Upper lobe of left lung (tissue), 6 donors: ENCODE measurements at regions not wholly inside any gene's neighbourhood (a gene's known extent, or its start where the extent isn't known, plus 50 kb on each side); places are given as distances from the start of the nearest gene placed in this dataset.
A peak's percentile ranks its signal among the peaks of the same experiment; 100 is the strongest.

Experiments used
- ATAC-seq, 2 donors: fragments of 200-7000 bp; cut with Tn5 transposase; one replicate each; pipeline ENCODE4 v1.9.1; 2022; ENCODE audit warnings: mild to moderate bottlenecking in 2 of 2, moderate library complexity in 2 of 2; ENCODE audit not compliant: low FRiP score in 2 of 2
- DNase-seq, 2 donors: peaks; one replicate each; pipeline ENCODE4 v3.0.0-alpha.2; 2019 to 2020
- H3K27ac ChIP-seq, 4 donors: fragments of 200-600 bp; sonication (generic); one replicate each; pipeline ENCODE4 v1.5.1; 2016 to 2019
- H3K27me3 ChIP-seq, 4 donors: fragments of 200-600 bp; sonication (generic); one replicate each; pipeline ENCODE4 v1.5.1; 2017 to 2019
- H3K36me3 ChIP-seq, 4 donors: fragments of 200-600 bp; sonication (generic); one replicate each; pipeline ENCODE4 v1.5.1; 2016 to 2019
- H3K4me1 ChIP-seq, 4 donors: fragments of 200-600 bp; sonication (generic); one replicate each; pipeline ENCODE4 v1.5.1; 2018 to 2019
- H3K4me3 ChIP-seq, 4 donors: fragments of 200-600 bp; sonication (generic); one replicate each; pipeline ENCODE4 v1.5.1; 2017 to 2019; ENCODE audit warnings: mild to moderate bottlenecking in 2 of 4, moderate library complexity in 1 of 4
- H3K9me3 ChIP-seq, 4 donors: fragments of 200-600 bp; sonication (generic); one replicate each; pipeline ENCODE4 v1.5.1; 2018 to 2019
- EP300 ChIP-seq, 4 donors: sonication (generic); formaldehyde crosslinking; IDR thresholded peaks; one replicate each; pipeline ENCODE4 v1.5.1; 2017; ENCODE audit warnings: antibody characterized with exemption in 4 of 4, control low read depth in 2 of 4
- POLR2A ChIP-seq, 4 donors: fragments of 450-650 bp; IDR thresholded peaks; one replicate each; pipeline ENCODE4 v1.5.1; 2016 to 2017; ENCODE audit warnings: antibody characterized with exemption in 4 of 4, mild to moderate bottlenecking in 2 of 4
- POLR2AphosphoS5 ChIP-seq, 2 donors: sonication (generic); formaldehyde crosslinking; IDR thresholded peaks; one replicate each; pipeline ENCODE4 v1.5.1; 2017; ENCODE audit warnings: antibody characterized with exemption in 2 of 2
- WGBS, 2 donors: methylation state at CpG; one replicate each; pipeline ENCODE4 v1.1.5; 2017 to 2018; 5-methylcytosine and 5-hydroxymethylcytosine counted together
- TF ChIP-seq, protein P1 (sequence below), 6 experiments: fragments of 450-650 bp in 4 of 6; fragments of 200-600 bp in 2 of 6; sonication (generic) in 2 of 6; IDR thresholded peaks; one replicate each; pipeline ENCODE4 v1.5.1; 2016 to 2019; ENCODE audit warnings: antibody characterized with exemption in 6 of 6
- donor health status: DM: no; HTN: no; CAD: no; lungs with moderate emphysema.
- donor health status: DM: no; HTN: yes; CAD: no; lungs with severe emphysema.

DNA sequence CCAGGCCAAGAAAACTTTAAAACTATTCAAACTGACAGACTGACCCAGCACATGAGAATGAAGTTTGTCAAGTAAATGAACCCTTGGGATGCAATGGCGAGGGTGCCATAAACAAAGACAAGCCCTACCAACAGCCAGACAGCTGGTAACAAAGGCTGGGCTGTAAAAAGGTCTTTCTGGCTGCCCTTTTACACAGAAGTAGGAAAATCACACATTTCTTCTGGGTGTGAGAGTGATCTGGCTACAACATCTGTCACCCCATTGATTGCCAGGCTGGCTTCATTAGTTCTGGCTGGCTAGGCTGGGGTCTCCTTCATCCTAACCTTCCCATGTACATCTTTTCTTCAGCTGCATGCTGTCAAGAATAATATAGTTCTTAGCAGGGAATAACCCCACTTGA is 83.6 kb upstream of the FOXD3 start:
- Histone ChIP-seq H3K27me3 (no peaks in the 10 kb centered on the region), H3K9me3 (peaks cover 0 to 5% (median 0%) of the 10 kb centered on the region in 4 donors), H3K36me3 (no peaks in the 10 kb centered on the region), H3K27ac (no peak overlapping the region), H3K4me3 (no peak overlapping the region), H3K4me1 (no peaks in the 10 kb centered on the region)
- no peak for ATAC-seq
- 58 to 82% methylated on average over 1 of the region's 1 CpG for WGBS, 2 donors
- TF ChIP-seq EP300 (IDR thresholded peaks at IDR 0.05) (no peak), POLR2AphosphoS5 (IDR thresholded peaks at IDR 0.05) (no peak), POLR2A (IDR thresholded peaks at IDR 0.05) (no peak)
- TF ChIP-seq, protein P1, sequence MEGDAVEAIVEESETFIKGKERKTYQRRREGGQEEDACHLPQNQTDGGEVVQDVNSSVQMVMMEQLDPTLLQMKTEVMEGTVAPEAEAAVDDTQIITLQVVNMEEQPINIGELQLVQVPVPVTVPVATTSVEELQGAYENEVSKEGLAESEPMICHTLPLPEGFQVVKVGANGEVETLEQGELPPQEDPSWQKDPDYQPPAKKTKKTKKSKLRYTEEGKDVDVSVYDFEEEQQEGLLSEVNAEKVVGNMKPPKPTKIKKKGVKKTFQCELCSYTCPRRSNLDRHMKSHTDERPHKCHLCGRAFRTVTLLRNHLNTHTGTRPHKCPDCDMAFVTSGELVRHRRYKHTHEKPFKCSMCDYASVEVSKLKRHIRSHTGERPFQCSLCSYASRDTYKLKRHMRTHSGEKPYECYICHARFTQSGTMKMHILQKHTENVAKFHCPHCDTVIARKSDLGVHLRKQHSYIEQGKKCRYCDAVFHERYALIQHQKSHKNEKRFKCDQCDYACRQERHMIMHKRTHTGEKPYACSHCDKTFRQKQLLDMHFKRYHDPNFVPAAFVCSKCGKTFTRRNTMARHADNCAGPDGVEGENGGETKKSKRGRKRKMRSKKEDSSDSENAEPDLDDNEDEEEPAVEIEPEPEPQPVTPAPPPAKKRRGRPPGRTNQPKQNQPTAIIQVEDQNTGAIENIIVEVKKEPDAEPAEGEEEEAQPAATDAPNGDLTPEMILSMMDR (IDR thresholded peaks at IDR 0.05): no peak
- DNase-seq: no peak

DNA sequence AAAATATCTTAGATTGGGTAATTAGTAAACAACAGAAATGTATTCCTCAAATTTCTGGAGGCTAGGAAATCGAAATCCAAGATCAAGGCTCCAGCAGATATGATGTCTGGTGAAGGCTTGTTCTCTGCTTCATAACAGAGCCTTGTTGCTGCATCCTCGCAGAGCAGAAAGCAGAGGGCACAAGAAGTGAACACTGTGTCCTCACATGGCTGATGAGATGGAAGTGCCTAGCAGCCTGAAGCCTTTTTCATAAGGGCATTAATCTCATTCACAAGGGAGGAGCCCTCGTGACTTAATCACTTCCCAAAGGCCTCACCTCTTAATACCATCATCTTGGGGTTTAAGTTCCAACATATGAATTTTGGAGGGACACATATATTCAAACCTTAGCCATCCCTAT is 77.2 kb upstream of the FOXD3 start:
- ATAC-seq: no peak
- H3K4me3 ChIP-seq: no peak overlapping the region
- TF ChIP-seq, protein P1 (IDR thresholded peaks at IDR 0.05): no peak
- TF ChIP-seq EP300 (IDR thresholded peaks at IDR 0.05) (no peak), POLR2AphosphoS5 (IDR thresholded peaks at IDR 0.05) (no peak), POLR2A (IDR thresholded peaks at IDR 0.05) (no peak)
- 75 to 79% methylated on average over 3 of the region's 3 CpGs for WGBS, 2 donors
- no peak for DNase-seq
- H3K4me1 ChIP-seq: no peaks in the 10 kb centered on the region
- H3K27me3 ChIP-seq: no peaks in the 10 kb centered on the region
- H3K9me3 ChIP-seq: no peaks in the 10 kb centered on the region
- H3K36me3 ChIP-seq: no peaks in the 10 kb centered on the region
- no peak overlapping the region for H3K27ac ChIP-seq

DNA sequence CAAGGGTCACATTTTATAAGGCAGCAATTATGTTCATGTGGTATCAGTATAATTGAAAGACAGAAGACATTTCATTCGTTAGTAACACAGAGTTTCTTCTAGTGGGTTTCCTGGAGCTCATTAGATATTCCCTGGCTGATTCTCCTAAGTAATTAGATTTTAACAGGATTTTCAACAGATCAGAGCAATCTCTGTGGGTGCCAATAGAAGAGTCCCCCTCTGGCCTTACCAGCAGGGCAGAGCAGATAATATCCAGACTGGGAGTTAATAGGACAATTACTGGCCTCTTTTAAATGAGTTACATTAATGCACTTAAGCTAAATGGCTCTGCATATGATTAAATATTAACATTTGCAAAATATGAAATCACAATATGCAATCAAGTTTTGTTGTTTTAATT is 74.2 kb upstream of the FOXD3 start:
- H3K4me1 ChIP-seq: no peaks in the 10 kb centered on the region
- H3K9me3 ChIP-seq: no peaks in the 10 kb centered on the region

DNA sequence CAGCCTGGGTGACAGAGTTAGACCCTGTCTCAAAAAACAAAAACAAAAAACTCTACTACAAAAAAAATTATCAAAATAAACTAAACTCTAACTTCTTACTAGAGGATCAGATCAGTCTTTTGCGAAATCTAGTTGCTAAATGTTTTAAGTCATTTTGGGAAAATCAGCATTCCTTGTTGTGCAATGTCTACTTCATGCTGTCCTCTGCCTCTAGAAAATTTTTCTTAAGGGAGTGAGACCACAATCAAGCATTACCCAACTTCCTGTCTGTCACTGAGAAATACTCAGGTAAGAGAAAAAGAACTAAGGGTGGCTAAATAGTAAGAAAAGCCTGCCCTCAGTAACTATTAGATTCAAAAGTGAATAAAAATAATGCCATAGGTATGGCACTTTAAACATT is 67.2 kb upstream of the FOXD3 start:
- no peaks in the 10 kb centered on the region for H3K36me3 ChIP-seq
- WGBS, 2 donors: 43 to 64% methylated on average over 1 of the region's 1 CpG
- H3K27me3 ChIP-seq: no peaks in the 10 kb centered on the region
- no peak for TF ChIP-seq POLR2A (IDR thresholded peaks at IDR 0.05)
- no peak for TF ChIP-seq EP300 (IDR thresholded peaks at IDR 0.05)
- TF ChIP-seq, protein P1 (IDR thresholded peaks at IDR 0.05): no peak
- no peak overlapping the region for H3K27ac ChIP-seq
- no peaks in the 10 kb centered on the region for H3K9me3 ChIP-seq
- H3K4me3 ChIP-seq: no peak overlapping the region
- DNase-seq (no peak), ATAC-seq (no peak)
- no peaks in the 10 kb centered on the region for H3K4me1 ChIP-seq

More for the DNA sequence above, 74.2 kb upstream of the FOXD3 start:
- ATAC-seq (no peak), DNase-seq (no peak)
- WGBS, 2 donors: 70 to 84% methylated on average over 1 of the region's 1 CpG
- TF ChIP-seq POLR2AphosphoS5 (IDR thresholded peaks at IDR 0.05) (no peak), POLR2A (IDR thresholded peaks at IDR 0.05) (no peak), EP300 (IDR thresholded peaks at IDR 0.05) (no peak)
- TF ChIP-seq, protein P1 (IDR thresholded peaks at IDR 0.05): no peak
- Histone ChIP-seq H3K27me3 (no peaks in the 10 kb centered on the region), H3K36me3 (no peaks in the 10 kb centered on the region), H3K4me3 (no peak overlapping the region), H3K27ac (no peak overlapping the region)

DNA sequence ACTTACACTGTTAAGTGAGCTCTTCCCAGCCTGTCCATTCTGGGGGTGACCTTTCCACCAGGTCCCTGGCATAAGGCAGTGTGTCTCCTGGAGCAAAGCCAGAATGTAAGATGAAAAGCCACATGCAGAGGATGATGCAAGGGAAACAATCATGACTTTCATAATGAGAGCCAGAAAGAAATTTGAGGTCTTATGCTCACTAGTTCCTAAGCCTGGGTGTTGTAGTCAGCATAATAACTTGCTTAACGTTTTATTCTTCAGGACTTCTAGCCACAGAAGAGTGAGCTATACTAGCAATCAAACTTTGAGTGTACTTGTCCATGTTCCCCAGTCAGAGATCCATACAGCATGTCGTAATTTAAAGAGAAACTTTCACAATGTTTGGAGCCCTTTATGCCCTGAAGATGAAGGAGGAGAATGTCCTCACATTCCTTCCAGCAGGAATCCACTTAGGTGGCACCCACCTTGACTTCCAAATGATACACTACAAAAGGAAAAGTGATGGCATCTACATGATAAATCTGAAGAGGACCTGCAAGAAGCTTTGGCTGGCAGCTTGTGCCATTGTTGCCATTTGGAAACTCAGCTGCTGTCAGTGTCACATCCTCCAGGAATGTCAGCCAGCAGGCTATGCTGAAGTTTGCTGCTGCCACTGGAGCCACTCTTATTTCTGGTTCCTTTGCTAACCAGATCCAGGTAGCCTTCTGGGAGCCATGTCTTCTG is 60.5 kb upstream of the FOXD3 start:
- WGBS, 2 donors: 41 to 77% methylated on average over 2 of the region's 2 CpGs
- Histone ChIP-seq H3K9me3 (no peaks in the 10 kb centered on the region), H3K36me3 (no peaks in the 10 kb centered on the region), H3K4me1 (no peaks in the 10 kb centered on the region), H3K27ac (no peak overlapping the region), H3K27me3 (no peaks in the 10 kb centered on the region), H3K4me3 (no peak overlapping the region)
- ATAC-seq: no peak
- DNase-seq: no peak
- TF ChIP-seq, protein P1 (IDR thresholded peaks at IDR 0.05): peak in 1 of 6 experiments; percentile 8
- no peak for TF ChIP-seq EP300 (IDR thresholded peaks at IDR 0.05)
